ENCODE measurements at regions not wholly inside any gene's neighbourhood (a gene's known extent, or its start where the extent isn't known, plus 50 kb on each side); places are given as distances from the start of the nearest gene placed in this dataset.

- TF ChIP-seq CTCF (IDR thresholded peaks at IDR 0.05; ENCODE audit: low read depth, low read length, missing input control) (no peak), YY1 (IDR thresholded peaks at IDR 0.05) (no peak), TAF1 (conservative IDR thresholded peaks at IDR 0.05) (no peak)
- TF ChIP-seq, protein P1, sequence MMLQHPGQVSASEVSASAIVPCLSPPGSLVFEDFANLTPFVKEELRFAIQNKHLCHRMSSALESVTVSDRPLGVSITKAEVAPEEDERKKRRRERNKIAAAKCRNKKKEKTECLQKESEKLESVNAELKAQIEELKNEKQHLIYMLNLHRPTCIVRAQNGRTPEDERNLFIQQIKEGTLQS (IDR thresholded peaks at IDR 0.05) = no peak
Observed at GRCh38 chr11:97934572-97935208, 1086.1 kb upstream of the CNTN5 start.
